Upper lobe of right lung (tissue), 1 donor: ENCODE measurements at regions not wholly inside any gene's neighbourhood (a gene's known extent, or its start where the extent isn't known, plus 50 kb on each side); places are given as distances from the start of the nearest gene placed in this dataset.

Experiments used
- ATAC-seq: fragments of 200-7000 bp; cut with Tn5 transposase; one replicate; pipeline ENCODE4 v1.9.1; 2020; ENCODE audit warnings: mild to moderate bottlenecking, moderate library complexity
- DNase-seq: peaks from one replicate; pipeline ENCODE4 v3.0.0-alpha.2; 2020
- H3K27ac ChIP-seq: fragments of 200-600 bp; one replicate; pipeline ENCODE4 v1.8.0; 2022
- H3K27me3 ChIP-seq: fragments of 200-600 bp; one replicate; pipeline ENCODE4 v1.8.0; 2022; ENCODE audit warnings: mild to moderate bottlenecking
- H3K36me3 ChIP-seq: fragments of 200-600 bp; one replicate; pipeline ENCODE4 v1.8.0; 2022
- H3K4me1 ChIP-seq: fragments of 200-600 bp; one replicate; pipeline ENCODE4 v1.8.0; 2022
- H3K4me3 ChIP-seq: fragments of 200-600 bp; one replicate; pipeline ENCODE4 v1.8.0; 2022; ENCODE audit warnings: mild to moderate bottlenecking
- H3K9me3 ChIP-seq: fragments of 200-600 bp; one replicate; pipeline ENCODE4 v1.8.0; 2022
- intact Hi-C: fragments of 100-400 bp; cut with DNase I; formaldehyde crosslinking; loops from one replicate; pipeline ENCODE4 v1.11.0; 2022
- TF ChIP-seq, protein P1 (sequence below): fragments of 200-600 bp; IDR thresholded peaks from one replicate; pipeline ENCODE4 v1.8.0; 2022; ENCODE audit warnings: antibody characterized with exemption
- donor health status: DM: no; HTN: yes; CAD: no; lungs with severe emphysema.

DNA sequence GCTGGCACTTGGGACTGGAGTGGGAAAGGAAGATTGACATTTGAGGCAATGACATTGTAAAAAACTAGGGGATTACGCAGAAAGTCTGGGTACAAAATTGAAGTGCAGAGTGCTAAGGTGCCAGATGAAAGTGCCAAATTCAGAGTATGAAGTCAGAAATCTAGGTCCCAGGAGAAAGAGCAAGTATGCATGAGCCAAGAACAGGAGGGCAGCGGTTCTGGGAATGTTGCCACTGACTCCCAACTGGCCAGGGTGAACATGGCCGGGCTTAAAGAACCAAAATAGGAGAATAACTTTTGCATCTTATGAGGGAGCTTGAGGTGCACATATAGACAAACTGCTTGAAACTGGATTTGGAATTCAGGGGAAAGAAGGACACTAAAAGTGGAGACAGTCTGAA lies 495.8 kb upstream of the KLF12 start:
- DNase-seq (no peak), ATAC-seq (no peak)
- H3K4me3 ChIP-seq: no peak overlapping the region
- no peaks in the 10 kb centered on the region for H3K36me3 ChIP-seq
- no peaks in the 10 kb centered on the region for H3K9me3 ChIP-seq
- H3K4me1 ChIP-seq: no peaks in the 10 kb centered on the region
- intact Hi-C loops: no loop called here
- TF ChIP-seq, protein P1, sequence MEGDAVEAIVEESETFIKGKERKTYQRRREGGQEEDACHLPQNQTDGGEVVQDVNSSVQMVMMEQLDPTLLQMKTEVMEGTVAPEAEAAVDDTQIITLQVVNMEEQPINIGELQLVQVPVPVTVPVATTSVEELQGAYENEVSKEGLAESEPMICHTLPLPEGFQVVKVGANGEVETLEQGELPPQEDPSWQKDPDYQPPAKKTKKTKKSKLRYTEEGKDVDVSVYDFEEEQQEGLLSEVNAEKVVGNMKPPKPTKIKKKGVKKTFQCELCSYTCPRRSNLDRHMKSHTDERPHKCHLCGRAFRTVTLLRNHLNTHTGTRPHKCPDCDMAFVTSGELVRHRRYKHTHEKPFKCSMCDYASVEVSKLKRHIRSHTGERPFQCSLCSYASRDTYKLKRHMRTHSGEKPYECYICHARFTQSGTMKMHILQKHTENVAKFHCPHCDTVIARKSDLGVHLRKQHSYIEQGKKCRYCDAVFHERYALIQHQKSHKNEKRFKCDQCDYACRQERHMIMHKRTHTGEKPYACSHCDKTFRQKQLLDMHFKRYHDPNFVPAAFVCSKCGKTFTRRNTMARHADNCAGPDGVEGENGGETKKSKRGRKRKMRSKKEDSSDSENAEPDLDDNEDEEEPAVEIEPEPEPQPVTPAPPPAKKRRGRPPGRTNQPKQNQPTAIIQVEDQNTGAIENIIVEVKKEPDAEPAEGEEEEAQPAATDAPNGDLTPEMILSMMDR: no peak
- no peak overlapping the region for H3K27ac ChIP-seq
- H3K27me3 ChIP-seq: no peaks in the 10 kb centered on the region

GRCh38 chr13:74625541-74625940 lies 491.3 kb upstream of the KLF12 start:
- TF ChIP-seq, protein P1: no peak
- intact Hi-C loops: no loop called here
- Histone ChIP-seq H3K36me3 (no peaks in the 10 kb centered on the region), H3K4me3 (no peak overlapping the region), H3K27ac (no peak overlapping the region), H3K9me3 (no peaks in the 10 kb centered on the region), H3K4me1 (no peaks in the 10 kb centered on the region), H3K27me3 (no peaks in the 10 kb centered on the region)
- no peak for DNase-seq
- ATAC-seq: no peak

DNA sequence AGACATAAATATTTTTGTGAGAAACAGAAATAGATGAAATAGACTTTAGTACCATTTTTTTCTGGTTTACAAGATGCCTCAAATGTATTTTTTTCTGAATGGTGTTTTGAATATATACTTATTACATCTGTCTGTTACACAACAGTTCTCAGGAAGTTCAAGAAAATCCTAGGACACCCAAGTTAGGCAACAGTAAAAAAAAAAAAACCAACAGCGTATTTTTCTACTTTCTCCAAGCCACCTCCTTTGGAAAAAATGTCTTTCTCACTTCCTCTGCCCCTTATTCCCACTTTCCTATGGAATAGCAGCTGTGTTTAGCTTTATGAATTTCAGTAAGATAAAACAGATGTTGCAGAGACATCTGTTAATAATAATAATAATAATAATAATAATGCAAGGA lies 489.6 kb upstream of the KLF12 start:
- DNase-seq: no peak
- no peaks in the 10 kb centered on the region for H3K4me1 ChIP-seq
- H3K27me3 ChIP-seq: no peaks in the 10 kb centered on the region
- H3K9me3 ChIP-seq: no peaks in the 10 kb centered on the region
- H3K4me3 ChIP-seq: no peak overlapping the region
- ATAC-seq: no peak
- H3K27ac ChIP-seq: no peak overlapping the region
- H3K36me3 ChIP-seq: no peaks in the 10 kb centered on the region
- intact Hi-C loops: no loop called here
- TF ChIP-seq, protein P1: no peak

- Histone ChIP-seq H3K27me3 (no peaks in the 10 kb centered on the region), H3K36me3 (no peaks in the 10 kb centered on the region), H3K4me1 (no peaks in the 10 kb centered on the region), H3K27ac (no peak overlapping the region), H3K4me3 (no peak overlapping the region), H3K9me3 (no peaks in the 10 kb centered on the region)
- TF ChIP-seq, protein P1: no peak
- ATAC-seq (no peak), DNase-seq (no peak)
- intact Hi-C loops: no loop called here
Observed at GRCh38 chr13:74622284-74622683, 488.1 kb upstream of the KLF12 start.

GRCh38 chr13:74620711-74621110 lies 486.5 kb upstream of the KLF12 start:
- Histone ChIP-seq H3K36me3 (no peaks in the 10 kb centered on the region), H3K27me3 (no peaks in the 10 kb centered on the region), H3K4me3 (no peak overlapping the region), H3K27ac (no peak overlapping the region), H3K9me3 (no peaks in the 10 kb centered on the region), H3K4me1 (no peaks in the 10 kb centered on the region)
- intact Hi-C loops: no loop called here
- ATAC-seq (peak; percentile 19), DNase-seq (no peak)
- TF ChIP-seq, protein P1: no peak

- no peaks in the 10 kb centered on the region for H3K27me3 ChIP-seq
- H3K4me1 ChIP-seq: no peaks in the 10 kb centered on the region
- no peak for DNase-seq
- no peaks in the 10 kb centered on the region for H3K9me3 ChIP-seq
- ATAC-seq: peak; percentile 13
- no peak overlapping the region for H3K27ac ChIP-seq
- no peak overlapping the region for H3K4me3 ChIP-seq
- no peaks in the 10 kb centered on the region for H3K36me3 ChIP-seq
- intact Hi-C loops: no loop called here
- TF ChIP-seq, protein P1: no peak
Observed at GRCh38 chr13:74620308-74620707, 486.1 kb upstream of the KLF12 start.
